ENCODE measurements at regions not wholly inside any gene's neighbourhood (a gene's known extent, or its start where the extent isn't known, plus 50 kb on each side); places are given as distances from the start of the nearest gene placed in this dataset.
A peak's percentile ranks its signal among the peaks of the same experiment; 100 is the strongest.
"Not testable (repeated sequence)": the region's sequence is repeated elsewhere in the genome, so short reads cannot be mapped to it uniquely, and the experiment has no call there.

DNA sequence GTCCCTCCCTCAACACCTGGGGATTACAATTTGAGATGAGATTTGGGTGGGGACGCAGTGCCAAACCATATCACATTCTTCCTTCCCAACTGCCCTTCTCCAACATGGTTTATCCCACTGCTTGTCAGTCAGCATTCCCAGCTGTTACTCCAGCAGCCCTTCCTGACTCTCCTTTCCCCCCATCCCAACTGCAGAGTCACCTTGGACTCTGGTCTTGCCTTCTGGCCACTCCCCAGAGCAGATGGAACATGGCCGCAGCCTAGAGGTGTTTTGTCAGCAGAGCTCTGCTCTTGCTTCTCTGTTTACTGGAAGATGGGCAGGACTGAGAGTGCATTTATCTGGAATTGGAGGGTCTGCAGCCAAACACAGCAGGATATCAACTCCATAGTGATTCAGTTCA, 51.2 kb upstream of the MEX3C start:
- DNase-seq (ENCODE audit: low read depth in 3 of 3, low spot score in 1 of 3) = no peak

DNA sequence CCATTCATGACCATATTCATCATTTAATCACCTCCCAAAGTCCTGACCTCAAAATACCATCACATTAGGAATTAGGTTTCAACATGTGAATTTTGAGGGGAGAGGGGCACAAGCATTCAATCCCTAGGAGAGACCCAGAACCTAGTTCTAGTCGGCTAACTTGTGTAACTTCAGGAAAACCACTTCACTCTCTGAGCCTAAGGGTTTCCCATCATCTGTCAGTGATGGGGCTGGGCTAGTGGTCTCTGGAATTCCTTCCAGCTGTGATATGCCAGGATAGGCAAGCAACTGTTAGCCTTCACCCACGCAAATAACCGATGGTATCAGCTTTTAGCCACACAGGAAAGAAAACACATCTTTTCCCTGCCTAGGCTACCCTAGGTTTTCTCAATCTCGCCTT, 52.5 kb upstream of the MEX3C start:
- no peak for DNase-seq (ENCODE audit: low read depth in 3 of 3, low spot score in 1 of 3)

DNA sequence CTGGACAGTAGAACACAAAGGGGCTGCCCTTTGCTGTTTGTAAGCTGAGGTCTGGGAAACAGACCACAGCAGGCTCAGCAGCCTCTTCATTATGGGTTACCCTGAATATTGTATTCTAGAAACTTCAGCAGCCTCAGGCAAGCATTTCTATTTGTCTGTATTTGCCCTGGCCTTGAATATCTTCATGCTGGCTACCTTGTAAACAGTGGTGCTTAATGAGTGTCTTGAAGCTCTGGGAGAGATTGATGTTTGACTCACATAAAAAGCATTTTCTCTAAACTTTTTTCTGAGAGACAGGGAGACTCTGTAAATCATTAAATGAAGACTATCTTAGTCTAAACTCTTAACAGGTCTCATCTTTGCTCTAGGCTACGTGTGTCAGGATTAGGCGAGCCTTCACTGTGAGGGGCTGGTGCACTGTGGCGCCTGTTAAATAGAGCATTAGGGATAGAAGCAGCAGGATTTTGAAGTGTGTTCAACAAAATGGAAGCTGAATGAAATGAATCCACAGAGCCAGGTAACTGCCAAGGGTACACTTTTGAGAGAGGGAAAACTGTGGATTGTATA, 53.1 kb upstream of the MEX3C start:
- DNase-seq (ENCODE audit: low read depth in 3 of 3, low spot score in 1 of 3) = no peak

- DNase-seq (ENCODE audit: low read depth in 3 of 3, low spot score in 1 of 3) = no peak
Observed at GRCh38 chr18:51251625-51252024, 54.1 kb upstream of the MEX3C start.

DNA sequence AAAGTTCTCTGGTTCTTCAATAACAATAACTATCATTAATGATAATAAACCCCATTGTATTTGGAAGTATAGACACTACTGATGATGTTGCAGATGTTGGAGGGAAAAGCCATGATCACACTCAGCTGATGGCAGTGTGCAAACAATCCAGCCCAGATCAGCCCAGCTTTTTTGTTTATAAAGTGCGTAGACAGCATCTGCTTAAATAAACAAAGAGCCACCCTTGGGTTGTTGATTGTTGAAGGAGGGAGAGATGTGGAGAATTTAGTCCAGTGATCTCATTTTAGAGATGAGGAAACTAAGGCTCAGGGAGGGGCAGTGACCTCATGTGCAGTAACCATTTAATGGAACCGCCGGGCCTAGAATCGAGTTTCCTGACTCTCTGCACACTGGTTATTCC, 56.0 kb upstream of the MEX3C start:
- DNase-seq (ENCODE audit: low read depth in 3 of 3, low spot score in 1 of 3) = no peak

DNA sequence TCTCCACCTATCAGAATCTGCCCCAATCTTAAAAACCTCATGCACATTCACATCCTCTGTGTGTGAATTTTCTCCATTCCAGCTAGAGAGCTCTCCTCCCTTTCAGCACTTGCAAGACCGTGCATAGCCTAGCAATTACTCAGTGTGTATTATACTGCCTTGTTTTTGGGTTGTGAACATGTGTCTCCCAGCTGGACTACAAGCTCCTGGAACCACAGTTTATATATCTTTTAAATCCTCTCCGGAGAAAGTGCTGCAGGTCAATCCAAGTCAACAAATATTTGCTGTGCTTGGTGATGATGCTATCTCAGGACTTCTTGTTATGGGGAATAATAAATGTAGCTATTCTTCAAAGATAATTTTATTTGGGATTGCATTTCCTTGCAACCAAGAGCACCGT, 58.2 kb upstream of the MEX3C start:
- DNase-seq (ENCODE audit: low read depth in 3 of 3, low spot score in 1 of 3) = no peak

DNA sequence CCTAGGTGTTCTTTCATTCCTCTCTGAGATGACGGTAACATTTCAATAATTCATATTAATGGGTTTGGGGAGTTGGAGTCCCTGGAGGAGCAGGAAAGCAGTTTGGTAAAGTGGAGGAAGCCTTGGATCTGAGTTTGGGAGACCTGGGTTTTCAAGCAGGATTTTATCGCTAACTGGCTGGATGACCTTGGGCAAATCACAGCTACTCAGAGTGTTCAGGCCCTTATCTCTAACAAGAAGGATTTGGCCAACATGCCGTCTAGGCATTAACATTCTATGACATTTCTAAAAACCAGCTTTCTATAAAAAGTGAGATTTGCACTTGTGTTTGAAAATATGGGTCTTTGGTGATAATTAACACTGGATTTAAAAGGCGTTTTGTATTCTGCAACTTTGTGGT, 59.7 kb upstream of the MEX3C start:
- no peak for DNase-seq (ENCODE audit: low read depth in 3 of 3, low spot score in 1 of 3)

DNA sequence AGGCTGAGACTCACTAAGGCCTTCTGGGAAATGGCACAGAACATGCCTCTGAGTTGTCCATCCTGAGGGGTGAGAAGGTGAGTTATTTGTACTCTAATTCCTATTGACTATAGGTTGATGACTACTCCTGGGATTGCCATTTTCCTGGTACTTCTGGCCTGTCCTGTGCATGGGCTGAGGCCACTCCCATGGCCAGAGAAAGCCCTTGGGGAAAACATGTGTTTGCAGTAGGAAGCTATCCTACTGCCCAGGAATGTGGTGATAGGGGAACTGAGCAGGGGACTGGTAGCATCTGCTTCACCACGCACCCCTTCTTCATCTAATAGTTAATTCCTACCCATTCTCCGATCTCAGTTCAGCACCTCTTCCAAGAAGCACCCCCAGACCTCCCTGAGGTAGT, 62.6 kb upstream of the MEX3C start:
- no peak for DNase-seq (ENCODE audit: low read depth in 3 of 3, low spot score in 1 of 3)

DNA sequence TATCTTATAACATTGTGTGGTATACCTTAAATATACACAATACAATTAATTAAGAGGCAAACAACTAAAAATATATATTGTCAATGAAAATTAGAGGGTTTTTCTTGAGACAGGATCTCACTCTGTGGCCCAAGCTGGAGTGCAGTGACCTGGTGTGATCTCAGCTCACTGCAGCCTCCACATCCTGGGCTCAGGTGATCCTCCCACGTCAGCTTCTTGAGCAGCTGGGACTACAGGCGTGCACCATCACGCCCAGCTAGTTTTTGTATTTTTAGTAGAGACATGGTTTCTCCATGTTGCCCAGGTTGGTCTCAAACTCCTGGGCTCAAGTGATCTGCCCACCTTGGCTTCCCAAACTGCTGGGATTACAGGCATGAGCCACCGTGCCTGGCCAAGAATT, 68.6 kb upstream of the MEX3C start:
- DNase-seq (ENCODE audit: low read depth in 3 of 3, low spot score in 1 of 3) = not testable (repeated sequence)

- DNase-seq (ENCODE audit: low read depth in 3 of 3, low spot score in 1 of 3) = no peak
Observed at GRCh38 chr18:51266773-51267172, 69.3 kb upstream of the MEX3C start.

DNA sequence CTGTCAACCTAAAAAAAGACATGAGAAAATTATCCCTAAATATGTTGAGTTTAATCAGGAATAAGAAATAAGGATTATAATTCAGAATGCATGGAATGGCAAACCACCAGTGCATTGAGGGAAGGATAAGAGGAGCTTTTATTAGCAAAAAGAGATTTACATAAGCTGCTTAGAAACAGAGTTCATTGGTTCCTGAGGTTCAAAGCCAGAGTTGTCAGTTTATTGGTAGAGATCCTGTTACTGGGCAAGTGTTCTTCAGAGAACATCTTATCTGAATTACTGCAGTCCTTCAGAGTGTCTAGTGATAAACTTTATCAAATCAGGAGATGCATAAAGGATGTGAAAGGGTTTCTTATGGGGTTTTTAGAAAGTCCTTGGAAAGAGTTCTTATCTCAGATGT, 76.0 kb upstream of the MEX3C start:
- no peak for DNase-seq (ENCODE audit: low read depth in 3 of 3, low spot score in 1 of 3)

GRCh38 chr18:51275712-51276476, 78.4 kb upstream of the MEX3C start:
- no peak for DNase-seq (ENCODE audit: low read depth in 3 of 3, low spot score in 1 of 3)

- DNase-seq (ENCODE audit: low read depth in 3 of 3, low spot score in 1 of 3) = peak in 1 of 3 donors; percentile 4
Observed at GRCh38 chr18:51278045-51278649, 80.7 kb upstream of the MEX3C start.

DNA sequence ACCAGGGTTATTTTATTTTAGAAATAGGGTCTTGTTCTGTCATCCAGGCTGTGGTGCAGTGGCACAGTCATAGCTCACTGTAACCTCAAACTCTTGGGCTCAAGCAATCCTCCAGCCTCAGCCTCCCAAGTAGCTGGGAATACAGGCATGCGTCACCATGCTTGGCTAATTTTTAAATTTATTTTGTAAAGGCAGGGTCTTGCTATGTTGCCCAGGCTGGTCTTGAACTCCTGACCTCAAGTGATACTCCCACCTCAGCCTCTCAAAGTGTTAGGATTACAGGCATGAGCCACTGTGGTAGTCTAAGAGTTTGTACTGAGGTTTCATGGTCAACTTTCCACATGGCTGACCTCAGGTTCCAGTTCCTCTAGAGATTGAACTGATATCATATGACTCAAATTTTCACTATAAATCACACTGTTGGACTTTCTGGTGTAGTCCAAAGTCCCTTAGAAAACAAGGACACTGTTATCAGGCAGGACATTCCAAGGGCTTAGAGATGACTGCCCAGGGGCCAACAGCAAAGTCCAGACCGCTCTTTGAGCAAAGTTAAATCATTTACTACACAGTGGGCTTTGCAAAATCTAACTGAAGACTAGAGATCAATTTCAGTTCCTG, 82.0 kb upstream of the MEX3C start:
- no peak for DNase-seq (ENCODE audit: low read depth in 3 of 3, low spot score in 1 of 3)

GRCh38 chr18:51287818-51288508, 90.5 kb upstream of the MEX3C start:
- no peak for DNase-seq (ENCODE audit: low read depth in 3 of 3, low spot score in 1 of 3)

- no peak for DNase-seq (ENCODE audit: low read depth in 3 of 3, low spot score in 1 of 3)
Observed at GRCh38 chr18:51288582-51288981, 91.1 kb upstream of the MEX3C start.

- DNase-seq (ENCODE audit: low read depth in 3 of 3, low spot score in 1 of 3) = no peak
Observed at GRCh38 chr18:51290860-51291259, 93.4 kb upstream of the MEX3C start.

- DNase-seq (ENCODE audit: low read depth in 3 of 3, low spot score in 1 of 3) = no peak
Observed at GRCh38 chr18:51300912-51301311, 103.4 kb upstream of the MEX3C start.

- no peak for DNase-seq (ENCODE audit: low read depth in 3 of 3, low spot score in 1 of 3)
Observed at GRCh38 chr18:51301376-51301775, 103.9 kb upstream of the MEX3C start.

- no peak for DNase-seq (ENCODE audit: low read depth in 3 of 3, low spot score in 1 of 3)
Observed at GRCh38 chr18:51316677-51317076, 119.2 kb upstream of the MEX3C start.

GRCh38 chr18:51321696-51322095, 124.2 kb upstream of the MEX3C start:
- no peak for DNase-seq (ENCODE audit: low read depth in 3 of 3, low spot score in 1 of 3)

GRCh38 chr18:51323961-51324360, 126.5 kb upstream of the MEX3C start:
- no peak for DNase-seq (ENCODE audit: low read depth in 3 of 3, low spot score in 1 of 3)
